HEK293 (cell line): ENCODE measurements at regions not wholly inside any gene's neighbourhood (a gene's known extent, or its start where the extent isn't known, plus 50 kb on each side); places are given as distances from the start of the nearest gene placed in this dataset.

Experiments used
- CTCF ChIP-seq: fragments of 450-650 bp; formaldehyde crosslinking; IDR thresholded peaks from 2 replicates; pipeline ENCODE4 v1.5.1; 2016; ENCODE audit warnings: missing biosample characterization, missing genetic modification characterization
- PBX3 ChIP-seq: sonication (generic); formaldehyde crosslinking; IDR thresholded peaks from 2 replicates; pipeline ENCODE4 v1.8.1; 2022; ENCODE audit warnings: mild to moderate bottlenecking, moderate library complexity, missing genetic modification reagents
- SP2 ChIP-seq: fragments of 450-650 bp; formaldehyde crosslinking; IDR thresholded peaks from 2 replicates; pipeline ENCODE4 v1.5.1; 2016; ENCODE audit warnings: missing biosample characterization, missing genetic modification characterization
- ZBTB21 ChIP-seq: fragments of 450-650 bp; formaldehyde crosslinking; IDR thresholded peaks from 2 replicates; pipeline ENCODE4 v1.5.1; 2017; ENCODE audit warnings: missing biosample characterization, missing genetic modification characterization
- ZBTB48 ChIP-seq: fragments of 450-650 bp; formaldehyde crosslinking; IDR thresholded peaks from 2 replicates; pipeline ENCODE4 v1.5.1; 2016; ENCODE audit warnings: missing biosample characterization, missing genetic modification characterization
- ZBTB8A ChIP-seq: fragments of 450-650 bp; formaldehyde crosslinking; IDR thresholded peaks from 2 replicates; pipeline ENCODE4 v1.5.1; 2016; ENCODE audit warnings: missing biosample characterization, missing genetic modification characterization
- ZNF433 ChIP-seq: fragments of 450-650 bp; formaldehyde crosslinking; IDR thresholded peaks from 2 replicates; pipeline ENCODE4 v1.5.1; 2016; ENCODE audit warnings: missing biosample characterization, missing genetic modification characterization, low read depth
- ZNF664 ChIP-seq: fragments of 450-650 bp; formaldehyde crosslinking; IDR thresholded peaks from 2 replicates; pipeline ENCODE4 v1.5.1; 2016; ENCODE audit warnings: missing biosample characterization, missing genetic modification characterization
- TF ChIP-seq, protein P1 (sequence below): fragments of 450-650 bp; formaldehyde crosslinking; optimal IDR thresholded peaks from 2 replicates; pipeline ENCODE3; 2016; ENCODE audit warnings: missing biosample characterization, mild to moderate bottlenecking, missing genetic modification characterization
- TF ChIP-seq, protein P2 (sequence below): fragments of 450-650 bp; formaldehyde crosslinking; IDR thresholded peaks from 2 replicates; pipeline ENCODE4 v1.5.1; 2017; ENCODE audit warnings: missing biosample characterization, missing genetic modification characterization
- TF ChIP-seq, protein P3 (sequence below): fragments of 450-650 bp; formaldehyde crosslinking; IDR thresholded peaks from 2 replicates; pipeline ENCODE4 v1.5.1; 2016; ENCODE audit warnings: missing biosample characterization, missing genetic modification characterization
- TF ChIP-seq, protein P4 (sequence below): fragments of 450-650 bp; formaldehyde crosslinking; IDR thresholded peaks from 2 replicates; pipeline ENCODE4 v1.5.1; 2016; ENCODE audit warnings: missing biosample characterization, missing genetic modification characterization, low read depth
- TF ChIP-seq, protein P5 (sequence below): IDR thresholded peaks from 2 replicates; pipeline ENCODE4 v1.6.1; 2011; ENCODE audit warnings: mild to moderate bottlenecking, low read depth, low read length, borderline replicate concordance

DNA sequence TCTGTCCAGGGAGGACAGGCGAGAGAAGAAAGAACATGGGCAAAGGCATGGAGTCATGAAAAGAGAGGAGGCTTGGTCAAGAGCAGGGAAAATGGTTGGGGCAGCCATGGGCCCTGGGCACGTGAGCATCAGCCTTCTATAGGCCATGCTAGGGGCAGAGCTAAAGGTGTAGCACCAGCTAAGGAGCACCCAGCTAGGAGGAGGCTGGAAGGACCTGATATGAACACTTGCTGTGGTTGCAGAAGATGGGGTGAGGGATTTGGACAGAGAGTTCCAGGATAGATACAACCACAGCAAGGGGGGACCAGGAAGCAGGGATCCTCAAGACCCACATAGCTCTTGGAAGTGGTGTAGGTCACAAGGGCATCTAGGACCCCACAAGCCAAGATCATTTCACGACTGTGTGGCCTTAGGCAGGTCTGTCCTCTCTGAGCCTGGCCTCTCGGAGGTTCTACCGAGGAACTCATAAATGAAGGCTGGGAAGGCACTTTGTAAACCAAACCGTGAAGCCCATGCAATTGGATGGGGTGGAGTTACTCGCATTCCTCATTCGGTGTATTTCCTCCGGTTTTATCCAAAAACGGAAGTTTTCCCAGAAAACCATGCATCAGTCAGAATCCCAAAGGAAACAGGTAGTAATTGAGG lies 74.0 kb upstream of the TOP1 start:
- TF ChIP-seq, protein P1, sequence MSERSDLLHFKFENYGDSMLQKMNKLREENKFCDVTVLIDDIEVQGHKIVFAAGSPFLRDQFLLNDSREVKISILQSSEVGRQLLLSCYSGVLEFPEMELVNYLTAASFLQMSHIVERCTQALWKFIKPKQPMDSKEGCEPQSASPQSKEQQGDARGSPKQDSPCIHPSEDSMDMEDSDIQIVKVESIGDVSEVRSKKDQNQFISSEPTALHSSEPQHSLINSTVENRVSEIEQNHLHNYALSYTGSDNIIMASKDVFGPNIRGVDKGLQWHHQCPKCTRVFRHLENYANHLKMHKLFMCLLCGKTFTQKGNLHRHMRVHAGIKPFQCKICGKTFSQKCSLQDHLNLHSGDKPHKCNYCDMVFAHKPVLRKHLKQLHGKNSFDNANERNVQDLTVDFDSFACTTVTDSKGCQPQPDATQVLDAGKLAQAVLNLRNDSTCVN = no peak
- TF ChIP-seq ZNF664 (tag by site-specific recombination) (no peak), CTCF (no peak), PBX3 (CRISPR knock-in tag) (no peak), ZBTB48 (tag by site-specific recombination) (no peak), SP2 (tag by site-specific recombination) (no peak), ZNF433 (tag by site-specific recombination) (no peak), ZBTB21 (tag by site-specific recombination) (no peak), ZBTB8A (tag by site-specific recombination) (no peak)
- TF ChIP-seq, protein P2, sequence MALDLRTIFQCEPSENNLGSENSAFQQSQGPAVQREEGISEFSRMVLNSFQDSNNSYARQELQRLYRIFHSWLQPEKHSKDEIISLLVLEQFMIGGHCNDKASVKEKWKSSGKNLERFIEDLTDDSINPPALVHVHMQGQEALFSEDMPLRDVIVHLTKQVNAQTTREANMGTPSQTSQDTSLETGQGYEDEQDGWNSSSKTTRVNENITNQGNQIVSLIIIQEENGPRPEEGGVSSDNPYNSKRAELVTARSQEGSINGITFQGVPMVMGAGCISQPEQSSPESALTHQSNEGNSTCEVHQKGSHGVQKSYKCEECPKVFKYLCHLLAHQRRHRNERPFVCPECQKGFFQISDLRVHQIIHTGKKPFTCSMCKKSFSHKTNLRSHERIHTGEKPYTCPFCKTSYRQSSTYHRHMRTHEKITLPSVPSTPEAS = no peak
- TF ChIP-seq, protein P3, sequence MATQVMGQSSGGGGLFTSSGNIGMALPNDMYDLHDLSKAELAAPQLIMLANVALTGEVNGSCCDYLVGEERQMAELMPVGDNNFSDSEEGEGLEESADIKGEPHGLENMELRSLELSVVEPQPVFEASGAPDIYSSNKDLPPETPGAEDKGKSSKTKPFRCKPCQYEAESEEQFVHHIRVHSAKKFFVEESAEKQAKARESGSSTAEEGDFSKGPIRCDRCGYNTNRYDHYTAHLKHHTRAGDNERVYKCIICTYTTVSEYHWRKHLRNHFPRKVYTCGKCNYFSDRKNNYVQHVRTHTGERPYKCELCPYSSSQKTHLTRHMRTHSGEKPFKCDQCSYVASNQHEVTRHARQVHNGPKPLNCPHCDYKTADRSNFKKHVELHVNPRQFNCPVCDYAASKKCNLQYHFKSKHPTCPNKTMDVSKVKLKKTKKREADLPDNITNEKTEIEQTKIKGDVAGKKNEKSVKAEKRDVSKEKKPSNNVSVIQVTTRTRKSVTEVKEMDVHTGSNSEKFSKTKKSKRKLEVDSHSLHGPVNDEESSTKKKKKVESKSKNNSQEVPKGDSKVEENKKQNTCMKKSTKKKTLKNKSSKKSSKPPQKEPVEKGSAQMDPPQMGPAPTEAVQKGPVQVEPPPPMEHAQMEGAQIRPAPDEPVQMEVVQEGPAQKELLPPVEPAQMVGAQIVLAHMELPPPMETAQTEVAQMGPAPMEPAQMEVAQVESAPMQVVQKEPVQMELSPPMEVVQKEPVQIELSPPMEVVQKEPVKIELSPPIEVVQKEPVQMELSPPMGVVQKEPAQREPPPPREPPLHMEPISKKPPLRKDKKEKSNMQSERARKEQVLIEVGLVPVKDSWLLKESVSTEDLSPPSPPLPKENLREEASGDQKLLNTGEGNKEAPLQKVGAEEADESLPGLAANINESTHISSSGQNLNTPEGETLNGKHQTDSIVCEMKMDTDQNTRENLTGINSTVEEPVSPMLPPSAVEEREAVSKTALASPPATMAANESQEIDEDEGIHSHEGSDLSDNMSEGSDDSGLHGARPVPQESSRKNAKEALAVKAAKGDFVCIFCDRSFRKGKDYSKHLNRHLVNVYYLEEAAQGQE (tag by site-specific recombination) = no peak
- TF ChIP-seq, protein P4, sequence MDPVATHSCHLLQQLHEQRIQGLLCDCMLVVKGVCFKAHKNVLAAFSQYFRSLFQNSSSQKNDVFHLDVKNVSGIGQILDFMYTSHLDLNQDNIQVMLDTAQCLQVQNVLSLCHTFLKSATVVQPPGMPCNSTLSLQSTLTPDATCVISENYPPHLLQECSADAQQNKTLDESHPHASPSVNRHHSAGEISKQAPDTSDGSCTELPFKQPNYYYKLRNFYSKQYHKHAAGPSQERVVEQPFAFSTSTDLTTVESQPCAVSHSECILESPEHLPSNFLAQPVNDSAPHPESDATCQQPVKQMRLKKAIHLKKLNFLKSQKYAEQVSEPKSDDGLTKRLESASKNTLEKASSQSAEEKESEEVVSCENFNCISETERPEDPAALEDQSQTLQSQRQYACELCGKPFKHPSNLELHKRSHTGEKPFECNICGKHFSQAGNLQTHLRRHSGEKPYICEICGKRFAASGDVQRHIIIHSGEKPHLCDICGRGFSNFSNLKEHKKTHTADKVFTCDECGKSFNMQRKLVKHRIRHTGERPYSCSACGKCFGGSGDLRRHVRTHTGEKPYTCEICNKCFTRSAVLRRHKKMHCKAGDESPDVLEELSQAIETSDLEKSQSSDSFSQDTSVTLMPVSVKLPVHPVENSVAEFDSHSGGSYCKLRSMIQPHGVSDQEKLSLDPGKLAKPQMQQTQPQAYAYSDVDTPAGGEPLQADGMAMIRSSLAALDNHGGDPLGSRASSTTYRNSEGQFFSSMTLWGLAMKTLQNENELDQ (tag by site-specific recombination) = no peak
- TF ChIP-seq, protein P5, sequence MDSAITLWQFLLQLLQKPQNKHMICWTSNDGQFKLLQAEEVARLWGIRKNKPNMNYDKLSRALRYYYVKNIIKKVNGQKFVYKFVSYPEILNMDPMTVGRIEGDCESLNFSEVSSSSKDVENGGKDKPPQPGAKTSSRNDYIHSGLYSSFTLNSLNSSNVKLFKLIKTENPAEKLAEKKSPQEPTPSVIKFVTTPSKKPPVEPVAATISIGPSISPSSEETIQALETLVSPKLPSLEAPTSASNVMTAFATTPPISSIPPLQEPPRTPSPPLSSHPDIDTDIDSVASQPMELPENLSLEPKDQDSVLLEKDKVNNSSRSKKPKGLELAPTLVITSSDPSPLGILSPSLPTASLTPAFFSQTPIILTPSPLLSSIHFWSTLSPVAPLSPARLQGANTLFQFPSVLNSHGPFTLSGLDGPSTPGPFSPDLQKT = no peak
